HUES48 (cell line): ENCODE measurements at regions not wholly inside any gene's neighbourhood (a gene's known extent, or its start where the extent isn't known, plus 50 kb on each side); places are given as distances from the start of the nearest gene placed in this dataset.
"Not testable (repeated sequence)": the region's sequence is repeated elsewhere in the genome, so short reads cannot be mapped to it uniquely, and the experiment has no call there.

Experiments
- H3K27ac ChIP-seq: one replicate; pipeline ENCODE4 v1.7.0; 2013; ENCODE audit warnings: low read depth, low read length, inconsistent platforms
- H3K27me3 ChIP-seq: 2 replicates; pipeline ENCODE4 v1.6.1; 2013; ENCODE audit warnings: mild to moderate bottlenecking, low read length; ENCODE audit not compliant: control insufficient read depth, insufficient read depth
- H3K36me3 ChIP-seq: 2 replicates; pipeline ENCODE4 v1.6.1; 2013; ENCODE audit warnings: low read length; ENCODE audit not compliant: control insufficient read depth, insufficient read depth
- H3K4me1 ChIP-seq: 2 replicates; pipeline ENCODE4 v1.6.1; 2013; ENCODE audit warnings: mild to moderate bottlenecking, low read length; ENCODE audit not compliant: control insufficient read depth, insufficient read depth
- H3K4me3 ChIP-seq: 2 replicates; pipeline ENCODE4 v1.5.1; 2013; ENCODE audit warnings: mild to moderate bottlenecking, low read depth, low read length
- H3K9ac ChIP-seq: 2 replicates; pipeline ENCODE4 v1.6.1; 2013; ENCODE audit warnings: mild to moderate bottlenecking, low read depth, low read length, moderate library complexity
- H3K9me3 ChIP-seq: 2 replicates; pipeline ENCODE4 v1.6.1; 2013; ENCODE audit warnings: low read length; ENCODE audit not compliant: control insufficient read depth, insufficient read depth

DNA sequence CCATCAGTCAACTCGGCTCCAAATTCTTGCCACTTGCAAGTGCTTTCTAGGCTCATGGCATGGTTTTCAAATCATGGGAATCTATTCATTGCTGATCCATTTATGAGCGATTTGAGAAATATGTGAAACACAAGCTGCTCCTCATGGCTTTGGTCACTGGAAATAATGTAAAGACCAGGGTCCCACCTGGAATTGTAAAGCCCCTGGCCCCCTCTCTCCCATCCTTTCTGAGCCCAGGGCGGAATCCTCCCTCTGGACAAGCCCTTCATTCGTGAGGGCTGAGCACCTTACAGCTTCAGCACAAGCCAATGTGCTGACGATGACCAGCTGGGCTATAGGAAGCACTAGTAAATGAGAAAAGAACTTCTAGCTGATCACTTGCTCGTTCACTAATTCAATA is 96.0 kb downstream of the RNASET2 start:
- Histone ChIP-seq H3K36me3 (no peaks in the 10 kb centered on the region), H3K4me3 (no peak overlapping the region), H3K4me1 (peaks cover 6% of the 10 kb centered on the region), H3K9me3 (no peaks in the 10 kb centered on the region), H3K27ac (no peak overlapping the region), H3K9ac (no peak overlapping the region), H3K27me3 (peaks cover 19% of the 10 kb centered on the region)

DNA sequence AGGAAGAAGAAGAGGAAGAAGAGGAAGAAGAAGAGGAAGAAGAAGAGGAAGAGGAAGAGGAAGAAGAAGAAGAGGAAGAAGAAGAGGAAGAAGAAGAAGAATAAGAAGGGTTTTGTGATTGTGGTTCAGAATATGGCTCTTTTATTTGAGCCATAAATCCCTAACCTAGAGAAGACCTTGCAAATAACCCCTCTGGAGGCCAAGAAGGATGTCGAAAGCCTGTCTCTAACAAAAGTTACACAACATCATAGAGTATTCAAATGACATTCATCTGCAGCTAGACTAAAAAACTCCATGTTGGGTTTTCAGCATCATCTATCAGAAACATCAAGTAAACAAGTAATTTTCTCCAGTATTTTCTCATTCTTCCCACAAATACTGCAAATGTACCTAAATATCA is 100.9 kb downstream of the RNASET2 start:
- Histone ChIP-seq H3K27me3 (no peaks in the 10 kb centered on the region), H3K27ac (no peak overlapping the region), H3K9ac (no peak overlapping the region), H3K36me3 (no peaks in the 10 kb centered on the region), H3K9me3 (no peaks in the 10 kb centered on the region), H3K4me1 (no peaks in the 10 kb centered on the region; the same call in 1 of the 2 replicates), H3K4me3 (no peak overlapping the region)

- no peaks in the 10 kb centered on the region; the same call in 1 of the 2 replicates for H3K4me1 ChIP-seq
These were observed 102.7 kb downstream of the RNASET2 start for GRCh38 chr6:166853371-166854325.

GRCh38 chr6:166852451-166852975 is 103.8 kb downstream of the RNASET2 start:
- Histone ChIP-seq H3K9me3 (no peaks in the 10 kb centered on the region), H3K36me3 (no peaks in the 10 kb centered on the region), H3K4me3 (no peak overlapping the region), H3K9ac (no peak overlapping the region), H3K27ac (no peak overlapping the region), H3K27me3 (no peaks in the 10 kb centered on the region), H3K4me1 (no peaks in the 10 kb centered on the region; the same call in 1 of the 2 replicates)

More at GRCh38 chr6:166853371-166854325, 102.7 kb downstream of the RNASET2 start:
- Histone ChIP-seq H3K27ac (no peak overlapping the region), H3K4me3 (no peak overlapping the region), H3K9ac (no peak overlapping the region), H3K36me3 (no peaks in the 10 kb centered on the region), H3K27me3 (no peaks in the 10 kb centered on the region), H3K9me3 (no peaks in the 10 kb centered on the region)

DNA sequence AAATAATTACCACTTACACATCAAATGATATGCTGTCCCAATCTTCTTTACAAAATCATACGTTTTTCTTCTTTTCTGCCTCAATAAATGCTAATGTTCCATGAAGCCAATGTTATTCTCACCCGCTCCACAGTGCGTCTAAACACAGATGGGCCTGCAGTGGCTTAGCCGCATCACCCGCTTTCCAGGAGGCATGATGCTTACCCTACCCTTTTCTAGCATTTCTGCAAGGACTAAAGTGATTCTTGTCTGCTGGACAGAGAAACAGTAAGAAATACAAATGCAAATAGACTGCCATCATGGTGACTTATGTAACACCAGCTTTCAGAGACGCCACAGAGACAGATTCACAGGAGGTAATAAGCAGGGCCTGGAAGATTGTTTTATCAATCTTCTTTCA is 104.4 kb downstream of the RNASET2 start:
- H3K9ac ChIP-seq, result no peak overlapping the region
- H3K27ac ChIP-seq, result no peak overlapping the region
- H3K4me3 ChIP-seq, result no peak overlapping the region
- no peaks in the 10 kb centered on the region for H3K27me3 ChIP-seq
- no peaks in the 10 kb centered on the region for H3K9me3 ChIP-seq
- no peaks in the 10 kb centered on the region; the same call in 1 of the 2 replicates for H3K4me1 ChIP-seq
- no peaks in the 10 kb centered on the region for H3K36me3 ChIP-seq

DNA sequence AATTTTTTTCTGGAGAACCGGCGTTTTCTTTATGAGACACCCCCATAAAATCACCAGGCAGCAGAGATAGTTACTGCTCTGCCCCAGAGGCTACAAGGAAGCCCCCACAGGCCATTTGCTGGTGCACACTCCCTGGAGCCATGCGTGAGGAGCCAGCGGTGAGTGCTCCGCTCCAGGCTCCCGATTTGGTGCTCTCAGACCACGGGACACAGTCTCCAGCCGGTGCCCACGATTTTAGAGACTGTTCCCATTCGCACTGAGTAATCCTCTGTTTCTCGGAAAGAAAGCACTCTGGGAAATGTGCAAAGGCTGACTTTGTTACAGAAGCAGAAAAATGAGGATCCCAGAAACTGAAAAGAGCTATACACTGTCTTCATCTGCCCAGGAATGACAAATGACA is 104.9 kb downstream of the RNASET2 start:
- H3K27ac ChIP-seq, result no peak overlapping the region
- no peak overlapping the region for H3K9ac ChIP-seq
- no peak overlapping the region for H3K4me3 ChIP-seq
- no peaks in the 10 kb centered on the region for H3K27me3 ChIP-seq
- H3K36me3 ChIP-seq, result no peaks in the 10 kb centered on the region
- H3K9me3 ChIP-seq, result no peaks in the 10 kb centered on the region
- H3K4me1 ChIP-seq, result no peaks in the 10 kb centered on the region; the same call in 1 of the 2 replicates

- Histone ChIP-seq H3K9me3 (no peaks in the 10 kb centered on the region), H3K4me3 (no peak overlapping the region), H3K4me1 (no peaks in the 10 kb centered on the region; the same call in 1 of the 2 replicates), H3K9ac (no peak overlapping the region), H3K27ac (no peak overlapping the region), H3K27me3 (no peaks in the 10 kb centered on the region), H3K36me3 (no peaks in the 10 kb centered on the region)
These were observed 105.7 kb downstream of the RNASET2 start for GRCh38 chr6:166850677-166851076.

DNA sequence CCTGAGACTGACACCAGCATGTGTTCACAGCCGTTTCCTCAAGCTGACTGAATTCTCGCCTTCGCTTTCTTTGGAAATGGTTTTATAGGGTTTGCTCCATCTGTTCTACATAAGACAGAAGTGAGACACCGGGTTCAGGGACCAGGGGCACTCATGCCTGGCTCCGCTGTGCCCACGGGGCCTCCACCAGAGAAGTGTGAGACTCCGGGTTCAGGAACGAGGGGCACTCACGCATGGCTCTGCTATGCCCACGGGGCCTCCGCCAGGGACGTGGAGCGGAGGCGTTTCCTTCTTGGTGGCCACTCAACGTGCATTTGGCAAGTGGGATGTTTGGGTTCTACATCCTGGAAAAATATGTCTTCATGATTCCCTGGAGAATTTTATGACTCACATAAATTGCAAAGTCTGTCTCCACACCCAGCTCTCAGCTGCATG is 106.6 kb downstream of the RNASET2 start:
- Histone ChIP-seq H3K9me3 (no peaks in the 10 kb centered on the region), H3K36me3 (no peaks in the 10 kb centered on the region), H3K9ac (no peak overlapping the region), H3K27ac (no peak overlapping the region), H3K27me3 (no peaks in the 10 kb centered on the region), H3K4me1 (no peaks in the 10 kb centered on the region; the same call in 1 of the 2 replicates), H3K4me3 (no peak overlapping the region)

- Histone ChIP-seq H3K9ac (no peak overlapping the region), H3K4me3 (no peak overlapping the region), H3K9me3 (no peaks in the 10 kb centered on the region), H3K36me3 (no peaks in the 10 kb centered on the region), H3K4me1 (no peaks in the 10 kb centered on the region; the same call in 1 of the 2 replicates), H3K27ac (no peak overlapping the region), H3K27me3 (no peaks in the 10 kb centered on the region)
These were observed 107.2 kb downstream of the RNASET2 start for GRCh38 chr6:166848979-166849748.

DNA sequence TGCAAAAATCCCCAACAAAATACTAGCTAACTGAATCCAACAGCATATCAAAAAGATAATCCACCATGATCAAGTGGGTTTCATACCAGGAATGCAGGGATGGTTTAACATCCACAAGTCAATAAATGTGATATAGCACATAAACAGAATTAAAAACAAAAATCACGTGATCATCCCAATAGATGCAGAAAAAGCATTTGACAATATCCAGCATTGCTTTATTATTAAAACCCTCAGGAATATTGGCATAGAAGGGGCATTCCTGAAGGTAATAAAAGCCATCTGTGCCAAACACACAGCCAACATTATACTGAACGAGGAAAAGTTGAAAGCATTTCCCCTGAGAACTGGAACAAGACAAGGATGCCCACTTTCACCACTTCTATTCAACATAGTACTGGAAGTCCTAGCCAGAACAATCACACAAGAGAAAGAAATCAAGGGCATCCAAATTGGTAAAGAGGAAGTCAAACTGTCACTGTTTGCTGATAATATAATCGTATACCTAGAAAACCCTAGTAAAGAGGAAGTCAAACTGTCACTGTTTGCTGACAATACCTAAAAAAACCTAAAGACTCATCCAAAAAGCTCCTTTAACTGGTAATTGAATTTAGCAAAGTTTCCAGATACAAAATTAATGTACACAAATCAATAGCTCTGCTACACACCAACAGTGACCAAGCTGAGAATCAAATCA is 109.8 kb downstream of the RNASET2 start:
- H3K27ac ChIP-seq, H3K36me3 ChIP-seq, H3K9ac ChIP-seq, H3K4me1 ChIP-seq, H3K4me3 ChIP-seq, H3K27me3 ChIP-seq, H3K9me3 ChIP-seq: not testable (repeated sequence)
